ENCODE measurements at regions not wholly inside any gene's neighbourhood (a gene's known extent, or its start where the extent isn't known, plus 50 kb on each side); places are given as distances from the start of the nearest gene placed in this dataset.

DNA sequence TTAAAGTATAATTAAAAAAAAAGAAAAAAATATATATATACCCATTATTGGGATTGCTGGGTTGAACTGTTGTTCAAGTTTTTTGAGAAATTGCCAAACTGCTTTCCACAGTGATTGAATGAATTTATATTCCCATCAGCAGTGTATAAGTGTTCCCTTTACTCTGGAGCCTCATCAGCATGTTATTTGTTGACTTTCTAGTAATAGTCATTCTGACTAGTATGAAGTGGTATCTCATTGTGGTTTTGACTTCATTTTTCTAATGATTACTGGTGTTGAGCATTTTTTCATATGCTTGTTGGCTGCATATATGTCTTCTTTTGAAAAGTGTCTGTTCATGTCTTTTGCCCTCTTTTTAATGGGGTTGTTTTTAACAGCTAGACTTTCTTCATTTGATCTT, 1260.8 kb upstream of the GJE1 start:
- Histone ChIP-seq H3K27me3 (ENCODE audit: control insufficient read depth in 2 of 2, insufficient read depth in 2 of 2, low read length in 2 of 2) (no peaks in the 10 kb centered on the region), H3K4me1 (replicated peaks in 1 of 2; ENCODE audit: control insufficient read depth in 2 of 2, insufficient read depth in 2 of 2, low read length in 2 of 2) (no peaks in the 10 kb centered on the region), H3K9ac (ENCODE audit: insufficient read depth in 1 of 2, low read depth in 2 of 2, low read length in 2 of 2) (no peak overlapping the region), H3K4me2 (ENCODE audit: insufficient read depth, low read length) (no peak overlapping the region), H3K79me2 (ENCODE audit: control insufficient read depth, insufficient read depth, low read length) (no peaks in the 10 kb centered on the region), H3K4me3 (no peak overlapping the region), H4K20me1 (replicated peaks; ENCODE audit: control insufficient read depth, insufficient read depth, low read length) (no peaks in the 10 kb centered on the region), H3K9me1 (ENCODE audit: control insufficient read depth, insufficient read depth, low read length) (no peaks in the 10 kb centered on the region), H3K27ac (ENCODE audit: extremely low read depth, low read depth, low read length) (no peak overlapping the region), H3K36me3 (ENCODE audit: control insufficient read depth, insufficient read depth, low read length) (no peaks in the 10 kb centered on the region), H3K9me3 (replicated peaks; ENCODE audit: control insufficient read depth, insufficient read depth, low read depth, low read length) (no peaks in the 10 kb centered on the region), H2AFZ (ENCODE audit: low read depth, low read length) (no peak overlapping the region)
- POLR2A ChIA-PET = no interaction called here
- TF ChIP-seq, protein P1, sequence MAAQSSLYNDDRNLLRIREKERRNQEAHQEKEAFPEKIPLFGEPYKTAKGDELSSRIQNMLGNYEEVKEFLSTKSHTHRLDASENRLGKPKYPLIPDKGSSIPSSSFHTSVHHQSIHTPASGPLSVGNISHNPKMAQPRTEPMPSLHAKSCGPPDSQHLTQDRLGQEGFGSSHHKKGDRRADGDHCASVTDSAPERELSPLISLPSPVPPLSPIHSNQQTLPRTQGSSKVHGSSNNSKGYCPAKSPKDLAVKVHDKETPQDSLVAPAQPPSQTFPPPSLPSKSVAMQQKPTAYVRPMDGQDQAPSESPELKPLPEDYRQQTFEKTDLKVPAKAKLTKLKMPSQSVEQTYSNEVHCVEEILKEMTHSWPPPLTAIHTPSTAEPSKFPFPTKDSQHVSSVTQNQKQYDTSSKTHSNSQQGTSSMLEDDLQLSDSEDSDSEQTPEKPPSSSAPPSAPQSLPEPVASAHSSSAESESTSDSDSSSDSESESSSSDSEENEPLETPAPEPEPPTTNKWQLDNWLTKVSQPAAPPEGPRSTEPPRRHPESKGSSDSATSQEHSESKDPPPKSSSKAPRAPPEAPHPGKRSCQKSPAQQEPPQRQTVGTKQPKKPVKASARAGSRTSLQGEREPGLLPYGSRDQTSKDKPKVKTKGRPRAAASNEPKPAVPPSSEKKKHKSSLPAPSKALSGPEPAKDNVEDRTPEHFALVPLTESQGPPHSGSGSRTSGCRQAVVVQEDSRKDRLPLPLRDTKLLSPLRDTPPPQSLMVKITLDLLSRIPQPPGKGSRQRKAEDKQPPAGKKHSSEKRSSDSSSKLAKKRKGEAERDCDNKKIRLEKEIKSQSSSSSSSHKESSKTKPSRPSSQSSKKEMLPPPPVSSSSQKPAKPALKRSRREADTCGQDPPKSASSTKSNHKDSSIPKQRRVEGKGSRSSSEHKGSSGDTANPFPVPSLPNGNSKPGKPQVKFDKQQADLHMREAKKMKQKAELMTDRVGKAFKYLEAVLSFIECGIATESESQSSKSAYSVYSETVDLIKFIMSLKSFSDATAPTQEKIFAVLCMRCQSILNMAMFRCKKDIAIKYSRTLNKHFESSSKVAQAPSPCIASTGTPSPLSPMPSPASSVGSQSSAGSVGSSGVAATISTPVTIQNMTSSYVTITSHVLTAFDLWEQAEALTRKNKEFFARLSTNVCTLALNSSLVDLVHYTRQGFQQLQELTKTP (IDR thresholded peaks at IDR 0.05; ENCODE audit: low read depth in 1 of 2, partially characterized antibody in 2 of 2) = peak in 1 of 2 experiments; percentile 50
- TF ChIP-seq ZSCAN29 (IDR thresholded peaks at IDR 0.05) = no peak
- CTCF ChIA-PET (ENCODE audit: low intra/inter-chr PET ratio) = no interaction called here
- FAIRE-seq (no peak), DNase-seq (ENCODE audit: extremely low read depth in 1 of 4, low spot score in 3 of 4) (no peak), ATAC-seq (no peak)
- intact Hi-C loops (cut with micrococcal nuclease) (no loop called here), in situ Hi-C loops (cut with MboI) (no loop called here)
- BruUV-seq (replicated peaks) = no TSS peak

- intact Hi-C loops (cut with micrococcal nuclease) = no loop called here
- in situ Hi-C loops (cut with MboI) = no loop called here
- Histone ChIP-seq H3K9me1 (ENCODE audit: control insufficient read depth, insufficient read depth, low read length) (no peaks in the 10 kb centered on the region), H3K4me3 (no peak overlapping the region), H3K9me3 (replicated peaks; ENCODE audit: control insufficient read depth, insufficient read depth, low read depth, low read length) (no peaks in the 10 kb centered on the region), H2AFZ (ENCODE audit: low read depth, low read length) (no peak overlapping the region), H3K9ac (ENCODE audit: insufficient read depth in 1 of 2, low read depth in 2 of 2, low read length in 2 of 2) (no peak overlapping the region), H3K4me1 (replicated peaks in 1 of 2; ENCODE audit: control insufficient read depth in 2 of 2, insufficient read depth in 2 of 2, low read length in 2 of 2) (no peaks in the 10 kb centered on the region), H3K36me3 (ENCODE audit: control insufficient read depth, insufficient read depth, low read length) (no peaks in the 10 kb centered on the region), H3K27me3 (ENCODE audit: control insufficient read depth in 2 of 2, insufficient read depth in 2 of 2, low read length in 2 of 2) (no peaks in the 10 kb centered on the region), H3K79me2 (ENCODE audit: control insufficient read depth, insufficient read depth, low read length) (no peaks in the 10 kb centered on the region), H4K20me1 (replicated peaks; ENCODE audit: control insufficient read depth, insufficient read depth, low read length) (no peaks in the 10 kb centered on the region), H3K27ac (ENCODE audit: extremely low read depth, low read depth, low read length) (no peak overlapping the region), H3K4me2 (ENCODE audit: insufficient read depth, low read length) (no peak overlapping the region)
- DNase-seq (ENCODE audit: extremely low read depth in 1 of 4, low spot score in 3 of 4) (no peak), ATAC-seq (no peak), FAIRE-seq (no peak)
- ChIA-PET POLR2A (no interaction called here), CTCF (ENCODE audit: low intra/inter-chr PET ratio) (no interaction called here)
- BruUV-seq (replicated peaks) = no TSS peak
- TF ChIP-seq, protein P2, sequence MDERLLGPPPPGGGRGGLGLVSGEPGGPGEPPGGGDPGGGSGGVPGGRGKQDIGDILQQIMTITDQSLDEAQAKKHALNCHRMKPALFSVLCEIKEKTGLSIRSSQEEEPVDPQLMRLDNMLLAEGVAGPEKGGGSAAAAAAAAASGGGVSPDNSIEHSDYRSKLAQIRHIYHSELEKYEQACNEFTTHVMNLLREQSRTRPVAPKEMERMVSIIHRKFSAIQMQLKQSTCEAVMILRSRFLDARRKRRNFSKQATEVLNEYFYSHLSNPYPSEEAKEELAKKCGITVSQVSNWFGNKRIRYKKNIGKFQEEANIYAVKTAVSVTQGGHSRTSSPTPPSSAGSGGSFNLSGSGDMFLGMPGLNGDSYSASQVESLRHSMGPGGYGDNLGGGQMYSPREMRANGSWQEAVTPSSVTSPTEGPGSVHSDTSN (CRISPR knock-in tag; IDR thresholded peaks at IDR 0.05; ENCODE audit: low read depth) = 0 out of 2 replicates have a peak, but pooled peaks have one; percentile 12
- TF ChIP-seq, protein P2 (tag; conservative IDR thresholded peaks at IDR 0.05; ENCODE audit: low read depth) = peak; percentile 93
- TF ChIP-seq, protein P3, sequence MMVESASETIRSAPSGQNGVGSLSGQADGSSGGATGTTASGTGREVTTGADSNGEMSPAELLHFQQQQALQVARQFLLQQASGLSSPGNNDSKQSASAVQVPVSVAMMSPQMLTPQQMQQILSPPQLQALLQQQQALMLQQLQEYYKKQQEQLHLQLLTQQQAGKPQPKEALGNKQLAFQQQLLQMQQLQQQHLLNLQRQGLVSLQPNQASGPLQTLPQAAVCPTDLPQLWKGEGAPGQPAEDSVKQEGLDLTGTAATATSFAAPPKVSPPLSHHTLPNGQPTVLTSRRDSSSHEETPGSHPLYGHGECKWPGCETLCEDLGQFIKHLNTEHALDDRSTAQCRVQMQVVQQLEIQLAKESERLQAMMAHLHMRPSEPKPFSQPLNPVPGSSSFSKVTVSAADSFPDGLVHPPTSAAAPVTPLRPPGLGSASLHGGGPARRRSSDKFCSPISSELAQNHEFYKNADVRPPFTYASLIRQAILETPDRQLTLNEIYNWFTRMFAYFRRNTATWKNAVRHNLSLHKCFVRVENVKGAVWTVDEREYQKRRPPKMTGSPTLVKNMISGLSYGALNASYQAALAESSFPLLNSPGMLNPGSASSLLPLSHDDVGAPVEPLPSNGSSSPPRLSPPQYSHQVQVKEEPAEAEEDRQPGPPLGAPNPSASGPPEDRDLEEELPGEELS (CRISPR knock-in tag; IDR thresholded peaks at IDR 0.05; ENCODE audit: borderline replicate concordance) = no peak
- TF ChIP-seq ZNF766 (CRISPR knock-in tag; conservative IDR thresholded peaks at IDR 0.05) (peak; percentile 98), CCAR2 (IDR thresholded peaks at IDR 0.05; ENCODE audit: low read depth, low read length) (no peak), MEIS2 (IDR thresholded peaks at IDR 0.05; ENCODE audit: partially characterized antibody) (peak; percentile 93)
Observed at GRCh38 chr6:140867336-140867735, 1265.4 kb upstream of the GJE1 start.

Data from K562 (cell line).